Neural progenitor cell (in vitro differentiated cells): ENCODE measurements at regions not wholly inside any gene's neighbourhood (a gene's known extent, or its start where the extent isn't known, plus 50 kb on each side); places are given as distances from the start of the nearest gene placed in this dataset.

ENCODE experiments used
- CTCF ChIP-seq: fragments of 200-600 bp; sonication (generic); IDR thresholded peaks from 2 replicates; pipeline ENCODE4 v1.5.1; 2017; ENCODE audit warnings: antibody characterized with exemption, mild to moderate bottlenecking
- EZH2 ChIP-seq: fragments of 200-600 bp; sonication (generic); IDR thresholded peaks from 2 replicates; pipeline ENCODE4 v1.6.1; 2017; ENCODE audit warnings: antibody characterized with exemption, mild to moderate bottlenecking, moderate library complexity
- EZH2phosphoT487 ChIP-seq: fragments of 200-600 bp; sonication (generic); IDR thresholded peaks from 2 replicates; pipeline ENCODE4 v1.6.1; 2017; ENCODE audit warnings: antibody characterized with exemption

- TF ChIP-seq EZH2phosphoT487 (no peak), CTCF (no peak), EZH2 (no peak)
These were observed 117.9 kb downstream of the JCAD start for GRCh38 chr10:29941476-29941875.
